DND-41 (cell line): ENCODE measurements at regions not wholly inside any gene's neighbourhood (a gene's known extent, or its start where the extent isn't known, plus 50 kb on each side); places are given as distances from the start of the nearest gene placed in this dataset.

Experiments used
- EZH2 ChIP-seq: IDR thresholded peaks from 3 replicates; pipeline ENCODE4 v1.6.1; 2012; ENCODE audit warnings: borderline replicate concordance, low read depth, mild to moderate bottlenecking, moderate library complexity, low read length, inconsistent platforms; ENCODE audit not compliant: severe bottlenecking
- TF ChIP-seq, protein P1 (sequence below): IDR thresholded peaks from 2 replicates; pipeline ENCODE4 v1.5.1; 2012; ENCODE audit warnings: borderline replicate concordance, low read length, moderate library complexity, mild to moderate bottlenecking; ENCODE audit not compliant: poor library complexity, severe bottlenecking; ENCODE audit errors: extremely low read depth

DNA sequence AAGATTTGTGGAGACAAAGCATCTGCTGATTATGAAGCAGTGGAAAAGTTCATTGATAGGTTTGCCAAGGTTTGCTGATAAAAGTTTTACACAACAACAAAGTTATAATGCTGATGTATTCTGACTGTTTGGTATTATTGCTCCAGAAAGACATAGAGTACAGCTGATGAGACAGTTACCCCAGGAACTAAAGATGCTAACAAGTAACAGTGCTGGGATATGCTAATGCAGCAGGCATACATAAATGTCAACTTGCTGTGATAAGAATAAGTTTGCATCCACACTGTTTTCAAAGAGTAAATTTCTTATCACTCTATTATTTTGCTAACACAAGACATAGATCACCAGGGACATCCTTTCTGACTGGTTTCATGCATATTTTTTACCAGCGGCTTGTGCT, 1221.3 kb upstream of the CELF4 start:
- TF ChIP-seq, protein P1, sequence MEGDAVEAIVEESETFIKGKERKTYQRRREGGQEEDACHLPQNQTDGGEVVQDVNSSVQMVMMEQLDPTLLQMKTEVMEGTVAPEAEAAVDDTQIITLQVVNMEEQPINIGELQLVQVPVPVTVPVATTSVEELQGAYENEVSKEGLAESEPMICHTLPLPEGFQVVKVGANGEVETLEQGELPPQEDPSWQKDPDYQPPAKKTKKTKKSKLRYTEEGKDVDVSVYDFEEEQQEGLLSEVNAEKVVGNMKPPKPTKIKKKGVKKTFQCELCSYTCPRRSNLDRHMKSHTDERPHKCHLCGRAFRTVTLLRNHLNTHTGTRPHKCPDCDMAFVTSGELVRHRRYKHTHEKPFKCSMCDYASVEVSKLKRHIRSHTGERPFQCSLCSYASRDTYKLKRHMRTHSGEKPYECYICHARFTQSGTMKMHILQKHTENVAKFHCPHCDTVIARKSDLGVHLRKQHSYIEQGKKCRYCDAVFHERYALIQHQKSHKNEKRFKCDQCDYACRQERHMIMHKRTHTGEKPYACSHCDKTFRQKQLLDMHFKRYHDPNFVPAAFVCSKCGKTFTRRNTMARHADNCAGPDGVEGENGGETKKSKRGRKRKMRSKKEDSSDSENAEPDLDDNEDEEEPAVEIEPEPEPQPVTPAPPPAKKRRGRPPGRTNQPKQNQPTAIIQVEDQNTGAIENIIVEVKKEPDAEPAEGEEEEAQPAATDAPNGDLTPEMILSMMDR: no peak
- TF ChIP-seq EZH2: no peak
